ENCODE measurements at regions not wholly inside any gene's neighbourhood (a gene's known extent, or its start where the extent isn't known, plus 50 kb on each side); places are given as distances from the start of the nearest gene placed in this dataset.

DNA sequence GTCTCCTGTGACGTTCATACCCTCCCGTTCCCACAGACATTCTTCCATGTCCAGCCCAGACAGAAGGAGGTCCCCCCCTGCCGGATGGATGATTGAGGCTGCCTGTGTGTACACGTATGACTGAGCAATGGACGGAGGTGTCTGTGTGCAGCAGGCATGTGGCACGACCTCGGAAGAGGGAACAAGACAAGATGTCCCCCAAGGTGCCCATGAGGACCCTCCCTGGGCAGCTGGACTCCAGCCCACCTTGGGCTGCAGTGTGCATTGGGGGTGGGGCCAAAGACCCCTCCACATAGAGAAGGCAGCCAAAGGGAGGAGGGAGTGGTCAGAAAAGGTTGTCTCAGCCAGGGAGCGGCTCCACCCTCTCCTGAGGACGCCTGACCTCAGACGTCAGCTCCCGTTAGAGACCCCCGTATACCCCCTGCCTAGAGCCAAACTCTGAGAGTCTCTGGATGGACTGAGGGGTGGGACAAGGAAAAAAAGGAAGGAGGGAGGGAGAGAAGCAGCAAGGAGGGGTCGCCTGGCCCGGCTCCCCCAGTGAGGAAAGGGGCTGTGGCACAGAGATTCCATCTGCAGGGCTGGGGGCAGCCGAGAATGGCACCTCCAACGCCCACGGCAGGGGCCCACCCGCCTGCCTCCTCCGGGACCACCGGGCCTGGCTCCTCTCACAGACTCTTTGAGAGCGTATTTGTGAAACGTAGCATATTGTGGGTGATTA, 92.9 kb upstream of the BHLHE23 start:
- Histone ChIP-seq H3K27ac (no peak overlapping the region), H3K27me3 (peaks cover 2 to 65% of the 10 kb centered on the region in 2 donors), H3K9me3 (no peaks in the 10 kb centered on the region), H3K4me1 (no peaks in the 10 kb centered on the region), H3K36me3 (no peaks in the 10 kb centered on the region), H3K4me3 (no peak overlapping the region)
- peak in 1 of 2 donors; percentile 36 for DNase-seq (ENCODE audit: low spot score in 2 of 2)
- intact Hi-C loops (cut with DNase I; ENCODE audit: low total_unique reads): no loop called here
- TF ChIP-seq POLR2AphosphoS5 (IDR thresholded peaks at IDR 0.05) (no peak), POLR2A (IDR thresholded peaks at IDR 0.05) (no peak)
- TF ChIP-seq, protein P1, sequence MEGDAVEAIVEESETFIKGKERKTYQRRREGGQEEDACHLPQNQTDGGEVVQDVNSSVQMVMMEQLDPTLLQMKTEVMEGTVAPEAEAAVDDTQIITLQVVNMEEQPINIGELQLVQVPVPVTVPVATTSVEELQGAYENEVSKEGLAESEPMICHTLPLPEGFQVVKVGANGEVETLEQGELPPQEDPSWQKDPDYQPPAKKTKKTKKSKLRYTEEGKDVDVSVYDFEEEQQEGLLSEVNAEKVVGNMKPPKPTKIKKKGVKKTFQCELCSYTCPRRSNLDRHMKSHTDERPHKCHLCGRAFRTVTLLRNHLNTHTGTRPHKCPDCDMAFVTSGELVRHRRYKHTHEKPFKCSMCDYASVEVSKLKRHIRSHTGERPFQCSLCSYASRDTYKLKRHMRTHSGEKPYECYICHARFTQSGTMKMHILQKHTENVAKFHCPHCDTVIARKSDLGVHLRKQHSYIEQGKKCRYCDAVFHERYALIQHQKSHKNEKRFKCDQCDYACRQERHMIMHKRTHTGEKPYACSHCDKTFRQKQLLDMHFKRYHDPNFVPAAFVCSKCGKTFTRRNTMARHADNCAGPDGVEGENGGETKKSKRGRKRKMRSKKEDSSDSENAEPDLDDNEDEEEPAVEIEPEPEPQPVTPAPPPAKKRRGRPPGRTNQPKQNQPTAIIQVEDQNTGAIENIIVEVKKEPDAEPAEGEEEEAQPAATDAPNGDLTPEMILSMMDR (IDR thresholded peaks at IDR 0.05): no peak

DNA sequence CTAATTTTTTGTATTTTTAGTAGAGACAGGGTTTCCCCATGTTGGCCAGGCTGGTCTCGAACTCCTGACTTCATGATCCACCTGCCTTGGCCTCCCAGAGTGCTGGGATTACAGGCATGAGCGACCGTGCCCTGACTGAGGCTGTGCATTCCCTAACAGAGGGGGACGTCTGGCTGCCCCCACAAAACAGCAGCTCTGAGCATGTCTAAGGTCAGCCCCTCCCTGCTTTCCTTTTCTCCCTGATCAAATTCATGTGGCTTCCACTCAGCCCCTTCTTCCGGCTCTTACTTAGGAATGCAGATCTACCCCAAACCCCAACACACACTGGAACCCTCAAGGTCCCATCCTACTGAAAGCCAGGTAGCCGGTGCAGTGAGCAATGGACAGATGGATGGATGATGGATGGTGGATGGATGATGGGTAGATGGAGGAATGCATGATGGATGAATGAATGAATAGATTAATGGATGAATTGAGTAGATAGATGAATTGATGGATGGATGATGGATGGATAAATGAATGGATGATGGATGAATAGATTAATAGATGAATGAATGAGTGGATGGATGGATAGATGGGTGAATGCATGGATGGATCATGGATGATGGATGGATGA, 91.5 kb upstream of the BHLHE23 start:
- TF ChIP-seq, protein P1 (IDR thresholded peaks at IDR 0.05): no peak
- TF ChIP-seq POLR2AphosphoS5 (IDR thresholded peaks at IDR 0.05) (no peak), POLR2A (IDR thresholded peaks at IDR 0.05) (no peak)
- H3K36me3 ChIP-seq: no peaks in the 10 kb centered on the region
- no peaks in the 10 kb centered on the region for H3K9me3 ChIP-seq
- peaks cover 0 to 69% of the 10 kb centered on the region in 2 donors for H3K27me3 ChIP-seq
- H3K4me3 ChIP-seq: no peak overlapping the region
- H3K4me1 ChIP-seq: no peaks in the 10 kb centered on the region
- peak in 1 of 2 donors; percentile 40 for DNase-seq (ENCODE audit: low spot score in 2 of 2)
- no peak overlapping the region for H3K27ac ChIP-seq
- intact Hi-C loops (cut with DNase I; ENCODE audit: low total_unique reads): no loop called here

DNA sequence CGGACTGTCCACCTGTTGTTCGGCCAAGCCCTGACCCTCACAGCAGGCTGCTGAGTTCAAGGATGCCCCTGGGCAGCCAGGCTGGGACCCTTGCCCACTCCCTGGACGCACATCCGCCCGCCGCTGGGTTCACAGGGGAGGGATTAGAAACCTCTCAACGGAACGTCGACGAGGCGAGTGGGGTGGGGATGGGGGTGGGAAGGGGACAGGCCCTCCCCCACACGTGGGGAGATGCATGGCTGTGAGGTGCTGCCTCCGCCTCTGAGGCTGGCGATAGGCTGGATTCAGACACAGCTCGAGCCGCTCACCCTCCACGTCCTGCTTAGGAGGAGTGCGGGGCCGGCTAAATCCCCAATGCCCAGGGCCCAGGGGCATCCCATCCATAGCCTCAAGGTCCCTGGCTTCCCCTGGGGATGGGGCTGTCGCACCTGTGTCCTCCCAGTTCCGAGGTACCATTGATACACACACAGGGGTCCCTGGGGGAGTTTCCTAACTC, 90.6 kb upstream of the BHLHE23 start:
- Histone ChIP-seq H3K36me3 (no peaks in the 10 kb centered on the region), H3K27me3 (peaks cover 0 to 77% of the 10 kb centered on the region in 2 donors), H3K9me3 (no peaks in the 10 kb centered on the region), H3K27ac (no peak overlapping the region), H3K4me3 (no peak overlapping the region), H3K4me1 (no peaks in the 10 kb centered on the region)
- peak in 1 of 2 donors; percentile 17 for DNase-seq (ENCODE audit: low spot score in 2 of 2)
- intact Hi-C loops (cut with DNase I; ENCODE audit: low total_unique reads): no loop called here
- TF ChIP-seq POLR2AphosphoS5 (IDR thresholded peaks at IDR 0.05) (no peak), POLR2A (IDR thresholded peaks at IDR 0.05) (no peak)
- TF ChIP-seq, protein P1 (IDR thresholded peaks at IDR 0.05): no peak

DNA sequence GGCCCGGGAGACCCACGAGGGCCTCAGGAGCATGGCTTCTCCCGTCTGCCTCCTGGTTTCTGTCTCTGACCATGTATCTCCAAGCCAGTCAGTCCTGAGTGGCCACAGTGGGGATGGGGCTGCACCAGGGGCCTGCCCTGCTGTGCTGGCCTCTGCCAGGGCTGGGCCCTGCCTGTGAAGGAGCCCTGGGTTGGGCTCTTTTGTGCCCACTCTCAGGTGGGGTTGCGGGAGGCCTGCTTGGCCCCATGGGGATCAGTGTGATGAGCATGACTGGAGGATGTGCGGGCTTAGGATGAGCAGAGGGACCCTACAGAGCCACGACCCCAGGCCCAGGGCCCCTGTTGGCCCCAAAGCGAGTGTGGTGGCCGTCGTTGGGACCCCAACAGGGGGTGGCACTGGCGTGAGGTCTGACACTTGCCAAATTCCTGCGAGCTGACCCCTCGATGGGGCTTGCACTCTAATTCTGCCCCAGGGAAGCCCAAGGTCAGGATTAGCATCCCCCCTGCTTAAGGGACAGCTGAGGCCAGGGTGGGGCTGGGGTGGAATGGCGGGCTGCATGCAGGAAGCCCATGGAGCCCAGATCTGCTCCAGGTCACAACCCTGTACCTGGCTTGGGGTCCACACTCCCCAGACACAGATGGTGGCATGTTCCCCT, 90.0 kb upstream of the BHLHE23 start:
- Histone ChIP-seq H3K9me3 (no peaks in the 10 kb centered on the region), H3K36me3 (no peaks in the 10 kb centered on the region), H3K27ac (no peak overlapping the region), H3K4me3 (no peak overlapping the region), H3K4me1 (no peaks in the 10 kb centered on the region), H3K27me3 (peaks cover 0 to 83% of the 10 kb centered on the region in 2 donors)
- intact Hi-C loops (cut with DNase I; ENCODE audit: low total_unique reads): no loop called here
- TF ChIP-seq, protein P1 (IDR thresholded peaks at IDR 0.05): no peak
- no peak for TF ChIP-seq POLR2AphosphoS5 (IDR thresholded peaks at IDR 0.05)
- no peak for TF ChIP-seq POLR2A (IDR thresholded peaks at IDR 0.05)
- DNase-seq (ENCODE audit: low spot score in 2 of 2): peak in 1 of 2 donors; percentile 40
